ENCODE measurements at regions not wholly inside any gene's neighbourhood (a gene's known extent, or its start where the extent isn't known, plus 50 kb on each side); places are given as distances from the start of the nearest gene placed in this dataset.

DNA sequence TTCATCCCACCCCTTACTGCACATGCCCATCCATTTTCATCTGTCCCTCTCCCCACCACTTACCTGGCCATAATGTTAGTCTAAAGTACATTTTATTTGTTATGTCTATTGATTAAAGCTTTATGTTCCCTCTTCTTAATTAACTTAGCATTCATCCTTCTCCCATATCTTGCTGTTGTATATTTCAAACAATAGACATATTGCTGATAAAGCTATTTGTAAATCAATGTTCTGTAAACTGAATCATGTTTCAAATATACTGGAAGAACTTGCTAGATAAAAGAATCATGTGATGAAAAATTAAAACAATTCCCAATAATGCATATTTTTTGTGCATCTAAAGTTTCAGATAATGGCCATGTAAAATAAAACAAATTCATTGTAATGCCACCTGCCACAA is 249.2 kb downstream of the IGSF11 start:
- H3K27me3 ChIP-seq (ENCODE audit: control insufficient read depth, insufficient read depth, low read length, poor library complexity, severe bottlenecking): no peaks in the 10 kb centered on the region
- H3K36me3 Mint-ChIP-seq (ENCODE audit: low read depth): no peaks in the 10 kb centered on the region

GRCh38 chr3:118791246-118791645 is 243.4 kb downstream of the IGSF11 start:
- Histone ChIP-seq H3K4me3 (ENCODE audit: low read length) (no peak overlapping the region), H3K9ac (ENCODE audit: extremely low read depth, low read length, poor library complexity, severe bottlenecking) (no peak overlapping the region), H3K36me3 (ENCODE audit: control insufficient read depth, insufficient read depth, low read length) (peaks cover 70% of the 10 kb centered on the region), H3K9me3 (ENCODE audit: control insufficient read depth, low read length) (no peaks in the 10 kb centered on the region), H3K4me1 (ENCODE audit: control insufficient read depth, insufficient read depth, low read length) (peaks cover 3% of the 10 kb centered on the region), H3K27ac (ENCODE audit: low read depth, low read length) (no peak overlapping the region), H3K27me3 (ENCODE audit: control insufficient read depth, insufficient read depth, low read length, poor library complexity, severe bottlenecking) (no peaks in the 10 kb centered on the region)
- Mint-ChIP-seq H3K36me3 (ENCODE audit: low read depth) (no peaks in the 10 kb centered on the region), H3K4me1 (peaks cover 16% of the 10 kb centered on the region), H3K9me3 (no peaks in the 10 kb centered on the region), H3K27ac (no peak overlapping the region), H3K27me3 (ENCODE audit: insufficient read depth) (no peaks in the 10 kb centered on the region), H3K4me3 (no peak overlapping the region)
- WGBS, 2 experiments (ENCODE audit: insufficient coverage in 1 of 2, insufficient read length in 1 of 2): 93% methylated on average over 5 of the region's 5 CpGs; no CpG with 5 or more reads in 1 of the 2 experiments
- DNase-seq: no peak
- TF ChIP-seq, protein P1, sequence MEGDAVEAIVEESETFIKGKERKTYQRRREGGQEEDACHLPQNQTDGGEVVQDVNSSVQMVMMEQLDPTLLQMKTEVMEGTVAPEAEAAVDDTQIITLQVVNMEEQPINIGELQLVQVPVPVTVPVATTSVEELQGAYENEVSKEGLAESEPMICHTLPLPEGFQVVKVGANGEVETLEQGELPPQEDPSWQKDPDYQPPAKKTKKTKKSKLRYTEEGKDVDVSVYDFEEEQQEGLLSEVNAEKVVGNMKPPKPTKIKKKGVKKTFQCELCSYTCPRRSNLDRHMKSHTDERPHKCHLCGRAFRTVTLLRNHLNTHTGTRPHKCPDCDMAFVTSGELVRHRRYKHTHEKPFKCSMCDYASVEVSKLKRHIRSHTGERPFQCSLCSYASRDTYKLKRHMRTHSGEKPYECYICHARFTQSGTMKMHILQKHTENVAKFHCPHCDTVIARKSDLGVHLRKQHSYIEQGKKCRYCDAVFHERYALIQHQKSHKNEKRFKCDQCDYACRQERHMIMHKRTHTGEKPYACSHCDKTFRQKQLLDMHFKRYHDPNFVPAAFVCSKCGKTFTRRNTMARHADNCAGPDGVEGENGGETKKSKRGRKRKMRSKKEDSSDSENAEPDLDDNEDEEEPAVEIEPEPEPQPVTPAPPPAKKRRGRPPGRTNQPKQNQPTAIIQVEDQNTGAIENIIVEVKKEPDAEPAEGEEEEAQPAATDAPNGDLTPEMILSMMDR (conservative IDR thresholded peaks at IDR 0.05): no peak

More for the DNA sequence above, 249.2 kb downstream of the IGSF11 start:
- TF ChIP-seq, protein P1 (conservative IDR thresholded peaks at IDR 0.05): no peak
- no peak overlapping the region for H3K27ac Mint-ChIP-seq
- peaks cover 6% of the 10 kb centered on the region for H3K4me1 Mint-ChIP-seq
- no peak for DNase-seq
- Histone ChIP-seq H3K4me3 (ENCODE audit: low read length) (no peak overlapping the region), H3K27ac (ENCODE audit: low read depth, low read length) (no peak overlapping the region), H3K36me3 (ENCODE audit: control insufficient read depth, insufficient read depth, low read length) (peaks cover 55% of the 10 kb centered on the region), H3K9me3 (ENCODE audit: control insufficient read depth, low read length) (no peaks in the 10 kb centered on the region), H3K4me1 (ENCODE audit: control insufficient read depth, insufficient read depth, low read length) (no peaks in the 10 kb centered on the region), H3K9ac (ENCODE audit: extremely low read depth, low read length, poor library complexity, severe bottlenecking) (no peak overlapping the region)
- H3K9me3 Mint-ChIP-seq: no peaks in the 10 kb centered on the region
- H3K27me3 Mint-ChIP-seq (ENCODE audit: insufficient read depth): no peaks in the 10 kb centered on the region
- no peak overlapping the region for H3K4me3 Mint-ChIP-seq

GRCh38 chr3:118792191-118792590 is 242.5 kb downstream of the IGSF11 start:
- Histone ChIP-seq H3K4me3 (ENCODE audit: low read length) (no peak overlapping the region), H3K27ac (ENCODE audit: low read depth, low read length) (no peak overlapping the region), H3K4me1 (ENCODE audit: control insufficient read depth, insufficient read depth, low read length) (peaks cover 3% of the 10 kb centered on the region), H3K36me3 (ENCODE audit: control insufficient read depth, insufficient read depth, low read length) (peaks cover 77% of the 10 kb centered on the region), H3K9me3 (ENCODE audit: control insufficient read depth, low read length) (no peaks in the 10 kb centered on the region), H3K9ac (ENCODE audit: extremely low read depth, low read length, poor library complexity, severe bottlenecking) (no peak overlapping the region), H3K27me3 (ENCODE audit: control insufficient read depth, insufficient read depth, low read length, poor library complexity, severe bottlenecking) (no peaks in the 10 kb centered on the region)
- TF ChIP-seq, protein P1 (conservative IDR thresholded peaks at IDR 0.05): no peak
- peaks cover 16% of the 10 kb centered on the region for H3K4me1 Mint-ChIP-seq
- no peaks in the 10 kb centered on the region for H3K27me3 Mint-ChIP-seq (ENCODE audit: insufficient read depth)
- WGBS, 2 experiments (ENCODE audit: insufficient coverage in 1 of 2, insufficient read length in 1 of 2): 83 to 84% methylated on average over 3 to 4 of the region's 4 CpGs
- H3K4me3 Mint-ChIP-seq: no peak overlapping the region
- H3K9me3 Mint-ChIP-seq: no peaks in the 10 kb centered on the region
- no peaks in the 10 kb centered on the region for H3K36me3 Mint-ChIP-seq (ENCODE audit: low read depth)
- DNase-seq: no peak
- no peak overlapping the region for H3K27ac Mint-ChIP-seq

Data from endodermal cell (in vitro differentiated cells).